Heart left ventricle (tissue), 13 donors: ENCODE measurements at regions not wholly inside any gene's neighbourhood (a gene's known extent, or its start where the extent isn't known, plus 50 kb on each side); places are given as distances from the start of the nearest gene placed in this dataset.

Experiments used
- POLR2A ChIP-seq, 2 donors: fragments of 450-650 bp; IDR thresholded peaks; one replicate each; pipeline ENCODE4 v1.6.1; 2017; ENCODE audit warnings: antibody characterized with exemption in 2 of 2, mild to moderate bottlenecking in 2 of 2, moderate library complexity in 2 of 2
- TF ChIP-seq, protein P1 (sequence below), 12 donors: fragments of 200-600 bp; sonication (generic) in 4 of 12; IDR thresholded peaks; one replicate each; pipeline versions ENCODE4 v1.5.0 to v1.8.0; 2018 to 2022; ENCODE audit warnings: antibody characterized with exemption in 12 of 12, mild to moderate bottlenecking in 5 of 12
- donor health status: ischemic (EF 13 %, LVEDD 7.1; RV severe dilation, severe dysfunction).
- donor health status: DM: no; HTN: yes; CAD: no.
- donor health status: DM: no; HTN: no; CAD: no.
- donor health status: ischemic (EF 25% LVEDD 6.9; RV normal size, moderate dysfunction).
- donor health status: ischemic (EF 25% LVEDD 5.7; RV mildly dilated, moderate dysfunction).
- donor health status: ischemic (EF 35%, LVEDD 5.7; RV mildly dilated, moderate dysfunction).
- donor health status: nonischemic (EF 11% LVEDD 7.7; RV severe dilation, severe dysfunction).
- donor health status: DM: yes; HTN: yes; CAD: no.
- donor health status: PGD.
- donor health status: ischemic (EF 29% LVEDD 5.4; RV normal size, mild dysfunction).
- donor health status: nonischemic (EF 23%, LVEDD 6.1; RV moderate dilation, normal function).

DNA sequence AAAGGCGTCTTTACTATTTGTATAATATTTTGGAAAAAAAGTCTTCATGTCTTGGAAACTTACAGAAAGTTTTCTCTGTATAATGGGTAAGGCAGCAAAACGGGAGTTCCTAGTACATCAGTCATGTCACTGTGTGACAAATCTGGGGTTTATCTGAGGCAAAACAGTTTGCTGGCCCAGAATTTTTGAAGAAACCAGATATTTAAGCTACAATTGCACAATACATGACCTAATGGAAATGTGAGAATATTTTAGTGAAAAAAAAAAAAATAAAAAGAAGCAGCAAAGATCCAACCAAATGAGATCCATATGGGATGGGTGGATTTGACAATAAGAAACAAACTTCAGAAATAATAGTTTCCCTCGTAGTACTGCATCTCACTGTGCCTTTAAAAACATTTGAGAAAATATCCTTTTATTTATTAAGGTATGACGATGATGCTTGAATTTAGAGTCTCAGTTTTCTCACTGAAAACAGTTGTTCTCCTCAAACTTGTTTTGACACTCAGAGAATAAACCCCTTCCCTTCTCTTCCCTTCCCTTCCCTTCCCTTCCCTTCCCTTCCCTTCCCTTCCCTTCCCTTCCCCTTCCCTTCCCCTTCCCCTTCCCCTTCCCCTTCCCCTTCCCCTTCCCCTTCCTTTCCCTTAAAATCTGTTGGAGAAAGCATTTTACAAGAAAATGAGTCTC lies 180.5 kb upstream of the TUT7 start:
- TF ChIP-seq, protein P1, sequence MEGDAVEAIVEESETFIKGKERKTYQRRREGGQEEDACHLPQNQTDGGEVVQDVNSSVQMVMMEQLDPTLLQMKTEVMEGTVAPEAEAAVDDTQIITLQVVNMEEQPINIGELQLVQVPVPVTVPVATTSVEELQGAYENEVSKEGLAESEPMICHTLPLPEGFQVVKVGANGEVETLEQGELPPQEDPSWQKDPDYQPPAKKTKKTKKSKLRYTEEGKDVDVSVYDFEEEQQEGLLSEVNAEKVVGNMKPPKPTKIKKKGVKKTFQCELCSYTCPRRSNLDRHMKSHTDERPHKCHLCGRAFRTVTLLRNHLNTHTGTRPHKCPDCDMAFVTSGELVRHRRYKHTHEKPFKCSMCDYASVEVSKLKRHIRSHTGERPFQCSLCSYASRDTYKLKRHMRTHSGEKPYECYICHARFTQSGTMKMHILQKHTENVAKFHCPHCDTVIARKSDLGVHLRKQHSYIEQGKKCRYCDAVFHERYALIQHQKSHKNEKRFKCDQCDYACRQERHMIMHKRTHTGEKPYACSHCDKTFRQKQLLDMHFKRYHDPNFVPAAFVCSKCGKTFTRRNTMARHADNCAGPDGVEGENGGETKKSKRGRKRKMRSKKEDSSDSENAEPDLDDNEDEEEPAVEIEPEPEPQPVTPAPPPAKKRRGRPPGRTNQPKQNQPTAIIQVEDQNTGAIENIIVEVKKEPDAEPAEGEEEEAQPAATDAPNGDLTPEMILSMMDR (IDR thresholded peaks at IDR 0.05), result no peak
- TF ChIP-seq POLR2A (IDR thresholded peaks at IDR 0.05), result no peak
